ENCODE measurements at regions not wholly inside any gene's neighbourhood (a gene's known extent, or its start where the extent isn't known, plus 50 kb on each side); places are given as distances from the start of the nearest gene placed in this dataset.

GRCh38 chr6:96301781-96302180, 219.8 kb upstream of the UFL1 start:
- TF ChIP-seq CTCF (IDR thresholded peaks at IDR 0.05; ENCODE audit: insufficient read depth, low read length) (no peak), REST (IDR thresholded peaks at IDR 0.05; ENCODE audit: insufficient replicate concordance, low read depth) (no peak)
